Endothelial cell (in vitro differentiated cells): ENCODE measurements at regions not wholly inside any gene's neighbourhood (a gene's known extent, or its start where the extent isn't known, plus 50 kb on each side); places are given as distances from the start of the nearest gene placed in this dataset.
"Not testable (repeated sequence)": the region's sequence is repeated elsewhere in the genome, so short reads cannot be mapped to it uniquely, and the experiment has no call there.

Experiments used
- DNase-seq: peaks from one replicate; pipeline ENCODE4 v3.0.0; 2021; ENCODE audit warnings: low spot score
- H3K27ac Mint-ChIP-seq: one replicate; pipeline ENCODE4 v1.8.0; 2021; ENCODE audit warnings: mixed read lengths, inconsistent platforms; ENCODE audit not compliant: unreplicated experiment
- H3K27me3 Mint-ChIP-seq: one replicate; pipeline ENCODE4 v1.8.0; 2021; ENCODE audit warnings: mild to moderate bottlenecking, moderate library complexity, mixed read lengths, inconsistent platforms; ENCODE audit not compliant: unreplicated experiment
- H3K36me3 Mint-ChIP-seq: one replicate; pipeline ENCODE4 v1.8.0; 2021; ENCODE audit warnings: mild to moderate bottlenecking, low read depth, mixed read lengths, inconsistent platforms; ENCODE audit not compliant: unreplicated experiment
- H3K4me1 Mint-ChIP-seq: one replicate; pipeline ENCODE4 v1.8.0; 2021; ENCODE audit warnings: mild to moderate bottlenecking, mixed read lengths, inconsistent platforms; ENCODE audit not compliant: unreplicated experiment
- H3K4me3 Mint-ChIP-seq: one replicate; pipeline ENCODE4 v1.8.0; 2021; ENCODE audit warnings: mild to moderate bottlenecking, mixed read lengths, inconsistent platforms; ENCODE audit not compliant: unreplicated experiment
- H3K9me3 Mint-ChIP-seq: one replicate; pipeline ENCODE4 v1.8.0; 2021; ENCODE audit warnings: mixed read lengths, inconsistent platforms; ENCODE audit not compliant: unreplicated experiment
- CTCF ChIP-seq: fragments of 200-600 bp; sonication (generic); IDR thresholded peaks from one replicate; pipeline ENCODE4 v1.5.0; 2021; ENCODE audit warnings: antibody characterized with exemption; ENCODE audit not compliant: unreplicated experiment

- H3K27me3 Mint-ChIP-seq: no peaks in the 10 kb centered on the region
- no peaks in the 10 kb centered on the region for H3K9me3 Mint-ChIP-seq
- no peaks in the 10 kb centered on the region for H3K36me3 Mint-ChIP-seq
- H3K4me3 Mint-ChIP-seq: no peak overlapping the region
- no peak for DNase-seq
- no peak overlapping the region for H3K27ac Mint-ChIP-seq
- TF ChIP-seq CTCF: no peak
- no peaks in the 10 kb centered on the region for H3K4me1 Mint-ChIP-seq
Measured at GRCh38 chr12:73998894-73999293, 538.7 kb upstream of the ATXN7L3B start.

GRCh38 chr12:74015118-74015517 is 522.5 kb upstream of the ATXN7L3B start:
- peaks cover 2% of the 10 kb centered on the region for H3K27me3 Mint-ChIP-seq
- no peak for DNase-seq
- no peak overlapping the region for H3K27ac Mint-ChIP-seq
- H3K9me3 Mint-ChIP-seq: no peaks in the 10 kb centered on the region
- peaks cover 3% of the 10 kb centered on the region for H3K4me1 Mint-ChIP-seq
- no peak for TF ChIP-seq CTCF
- H3K4me3 Mint-ChIP-seq: no peak overlapping the region
- H3K36me3 Mint-ChIP-seq: no peaks in the 10 kb centered on the region

- H3K4me3 Mint-ChIP-seq, H3K27ac Mint-ChIP-seq, H3K9me3 Mint-ChIP-seq, H3K27me3 Mint-ChIP-seq, H3K36me3 Mint-ChIP-seq, H3K4me1 Mint-ChIP-seq, DNase-seq: not testable (repeated sequence)
Measured at GRCh38 chr12:74016324-74016723, 521.3 kb upstream of the ATXN7L3B start.

GRCh38 chr12:74018849-74019248 is 518.8 kb upstream of the ATXN7L3B start:
- Mint-ChIP-seq H3K27me3 (peaks cover 2% of the 10 kb centered on the region), H3K9me3 (no peaks in the 10 kb centered on the region)

GRCh38 chr12:74021937-74022336 is 515.7 kb upstream of the ATXN7L3B start:
- peak; percentile 71 for DNase-seq
- peaks cover 3% of the 10 kb centered on the region for H3K4me1 Mint-ChIP-seq
- H3K4me3 Mint-ChIP-seq: no peak overlapping the region
- no peak overlapping the region for H3K27ac Mint-ChIP-seq
- TF ChIP-seq CTCF: peak; percentile 44
- H3K9me3 Mint-ChIP-seq: no peaks in the 10 kb centered on the region
- H3K36me3 Mint-ChIP-seq: no peaks in the 10 kb centered on the region
- H3K27me3 Mint-ChIP-seq: no peaks in the 10 kb centered on the region

More at GRCh38 chr12:74018849-74019248, 518.8 kb upstream of the ATXN7L3B start:
- Mint-ChIP-seq H3K36me3 (no peaks in the 10 kb centered on the region), H3K4me1 (peaks cover 3% of the 10 kb centered on the region), H3K27ac (no peak overlapping the region), H3K4me3 (no peak overlapping the region)
- no peak for TF ChIP-seq CTCF
- DNase-seq: no peak

- Mint-ChIP-seq H3K27ac (no peak overlapping the region), H3K4me1 (no peaks in the 10 kb centered on the region), H3K4me3 (no peak overlapping the region), H3K9me3 (no peaks in the 10 kb centered on the region), H3K36me3 (no peaks in the 10 kb centered on the region), H3K27me3 (no peaks in the 10 kb centered on the region)
- DNase-seq: no peak
- no peak for TF ChIP-seq CTCF
Measured at GRCh38 chr12:74031045-74031444, 506.6 kb upstream of the ATXN7L3B start.
